OCI-LY1 (cell line): ENCODE measurements at regions not wholly inside any gene's neighbourhood (a gene's known extent, or its start where the extent isn't known, plus 50 kb on each side); places are given as distances from the start of the nearest gene placed in this dataset.

ENCODE experiments used
- CTCF ChIP-seq: fragments of 200-600 bp; sonication (generic), shearing (Covaris generic); IDR thresholded peaks from 2 replicates; pipeline ENCODE4 v1.5.1; 2017; ENCODE audit warnings: mild to moderate bottlenecking, antibody characterized with exemption, low read length, moderate library complexity, mixed read lengths
- EZH2 ChIP-seq: fragments of 200-600 bp; sonication (generic), shearing (Covaris generic); IDR thresholded peaks from 2 replicates; pipeline ENCODE4 v1.8.0; 2017; ENCODE audit warnings: borderline replicate concordance, mixed run types, mild to moderate bottlenecking, antibody characterized with exemption, low read length, moderate library complexity, mixed read lengths

GRCh38 chr1:102715150-102715549 lies 393.2 kb downstream of the COL11A1 start:
- no peak for TF ChIP-seq CTCF
- TF ChIP-seq EZH2 = no peak
